ENCODE measurements at regions not wholly inside any gene's neighbourhood (a gene's known extent, or its start where the extent isn't known, plus 50 kb on each side); places are given as distances from the start of the nearest gene placed in this dataset.

DNA sequence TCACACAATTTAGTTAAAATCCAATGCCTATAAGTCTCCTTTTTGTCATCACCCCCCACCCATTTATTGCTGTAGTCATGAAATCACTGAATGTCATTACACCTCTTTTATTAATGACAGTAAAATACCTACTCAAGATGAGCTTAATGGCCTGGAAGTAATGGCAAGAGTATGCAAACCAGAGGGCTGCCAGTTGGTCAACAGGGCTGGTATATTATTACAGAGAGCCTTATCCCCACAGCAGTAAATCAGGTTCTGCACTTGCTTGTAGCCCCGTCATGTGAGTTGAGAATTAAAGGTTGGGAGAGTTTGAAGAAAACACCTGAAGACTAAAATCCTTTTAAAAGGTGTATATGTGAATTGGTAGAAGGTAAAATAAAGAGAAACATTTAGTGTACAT, 372.4 kb downstream of the MAT2B start:
- no peak overlapping the region for H2BK12ac ChIP-seq (ENCODE audit: low read length in 2 of 2)
- WGBS: 83% methylated on average over 1 of the region's 1 CpG
- H4K91ac ChIP-seq (ENCODE audit: low read length): no peak overlapping the region
- no peaks in the 10 kb centered on the region for H3K9me3 ChIP-seq (ENCODE audit: control insufficient read depth, low read length)
- no peak overlapping the region for H3K4me3 ChIP-seq (ENCODE audit: insufficient read depth in 1 of 2, low read depth in 1 of 2, low read length in 2 of 2)
- no peak overlapping the region for H2AK5ac ChIP-seq (ENCODE audit: low read length, severe bottlenecking)
- no peaks in the 10 kb centered on the region for H3K79me1 ChIP-seq (replicated peaks; ENCODE audit: low read length, poor library complexity, severe bottlenecking)
- no peak overlapping the region for H3K18ac ChIP-seq (ENCODE audit: low read depth in 1 of 2, low read length in 2 of 2)
- no peak overlapping the region for H2BK15ac ChIP-seq (ENCODE audit: low read depth, poor library complexity, severe bottlenecking)
- no peak overlapping the region for H3K9ac ChIP-seq (ENCODE audit: low read length)
- H3K27me3 ChIP-seq (ENCODE audit: control insufficient read depth in 1 of 2, insufficient read depth in 1 of 2, low read length in 2 of 2): no peaks in the 10 kb centered on the region
- H3K27ac ChIP-seq (ENCODE audit: low read length, poor library complexity, severe bottlenecking): no peak overlapping the region
- no peak overlapping the region for H3K14ac ChIP-seq (ENCODE audit: low read length in 2 of 2)
- no peaks in the 10 kb centered on the region for H3K36me3 ChIP-seq (ENCODE audit: control insufficient read depth in 1 of 2, insufficient read depth in 2 of 2, low read depth in 1 of 2, low read length in 2 of 2)
- no peak overlapping the region for H2BK120ac ChIP-seq (ENCODE audit: low read depth, low read length)
- H3K23ac ChIP-seq (ENCODE audit: low read length in 2 of 2): no peak overlapping the region
- H4K8ac ChIP-seq (ENCODE audit: low read length): no peak overlapping the region
- DNase-seq: no peak
- no peak overlapping the region for H2BK5ac ChIP-seq (ENCODE audit: low read depth, low read length, poor library complexity, severe bottlenecking)
- no peak overlapping the region for H3K4me2 ChIP-seq (ENCODE audit: low read length, poor library complexity, severe bottlenecking)
- no peaks in the 10 kb centered on the region for H3K4me1 ChIP-seq (ENCODE audit: control insufficient read depth, insufficient read depth, low read depth, low read length)
- H3K4ac ChIP-seq (ENCODE audit: low read depth in 1 of 2, low read length in 2 of 2): no peak overlapping the region
- H2AFZ ChIP-seq (ENCODE audit: low read depth, low read length): no peak overlapping the region

DNA sequence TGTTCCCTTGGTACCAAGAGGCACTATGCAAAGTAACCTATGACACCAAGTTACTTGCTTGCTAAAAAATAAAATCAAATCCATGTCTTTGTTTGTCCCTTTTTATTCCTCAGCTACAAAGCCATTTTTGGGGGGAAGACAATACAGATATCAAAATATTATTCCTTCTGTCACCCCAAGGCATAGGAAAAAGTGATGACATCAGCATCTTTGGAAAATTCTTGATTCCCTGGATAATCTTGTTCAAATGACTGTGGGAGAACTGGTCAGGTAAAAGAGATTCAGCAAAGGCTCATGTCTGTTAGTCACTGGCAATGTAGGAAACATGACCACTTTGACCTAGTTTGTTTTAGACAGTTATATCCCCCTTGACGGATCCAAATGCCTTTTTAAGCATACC, 373.1 kb downstream of the MAT2B start:
- Histone ChIP-seq H3K27ac (ENCODE audit: low read length, poor library complexity, severe bottlenecking) (no peak overlapping the region), H3K4me2 (ENCODE audit: low read length, poor library complexity, severe bottlenecking) (no peak overlapping the region), H2BK12ac (ENCODE audit: low read length in 2 of 2) (no peak overlapping the region), H3K9me3 (ENCODE audit: control insufficient read depth, low read length) (no peaks in the 10 kb centered on the region), H2BK15ac (ENCODE audit: low read depth, poor library complexity, severe bottlenecking) (no peak overlapping the region), H3K36me3 (ENCODE audit: control insufficient read depth in 1 of 2, insufficient read depth in 2 of 2, low read depth in 1 of 2, low read length in 2 of 2) (no peaks in the 10 kb centered on the region), H3K27me3 (ENCODE audit: control insufficient read depth in 1 of 2, insufficient read depth in 1 of 2, low read length in 2 of 2) (no peaks in the 10 kb centered on the region), H2BK5ac (ENCODE audit: low read depth, low read length, poor library complexity, severe bottlenecking) (no peak overlapping the region), H3K4me3 (ENCODE audit: insufficient read depth in 1 of 2, low read depth in 1 of 2, low read length in 2 of 2) (no peak overlapping the region), H3K18ac (ENCODE audit: low read depth in 1 of 2, low read length in 2 of 2) (no peak overlapping the region), H3K14ac (ENCODE audit: low read length in 2 of 2) (no peak overlapping the region), H3K23ac (ENCODE audit: low read length in 2 of 2) (no peak overlapping the region), H4K8ac (ENCODE audit: low read length) (no peak overlapping the region), H3K4me1 (ENCODE audit: control insufficient read depth, insufficient read depth, low read depth, low read length) (no peaks in the 10 kb centered on the region), H2AFZ (ENCODE audit: low read depth, low read length) (no peak overlapping the region), H3K4ac (ENCODE audit: low read depth in 1 of 2, low read length in 2 of 2) (no peak overlapping the region), H3K79me1 (replicated peaks; ENCODE audit: low read length, poor library complexity, severe bottlenecking) (no peaks in the 10 kb centered on the region), H2AK5ac (ENCODE audit: low read length, severe bottlenecking) (no peak overlapping the region), H4K91ac (ENCODE audit: low read length) (no peak overlapping the region), H2BK120ac (ENCODE audit: low read depth, low read length) (no peak overlapping the region), H3K9ac (ENCODE audit: low read length) (no peak overlapping the region)
- no peak for DNase-seq
- no CpG with 5 or more reads among the region's 1 CpG for WGBS

DNA sequence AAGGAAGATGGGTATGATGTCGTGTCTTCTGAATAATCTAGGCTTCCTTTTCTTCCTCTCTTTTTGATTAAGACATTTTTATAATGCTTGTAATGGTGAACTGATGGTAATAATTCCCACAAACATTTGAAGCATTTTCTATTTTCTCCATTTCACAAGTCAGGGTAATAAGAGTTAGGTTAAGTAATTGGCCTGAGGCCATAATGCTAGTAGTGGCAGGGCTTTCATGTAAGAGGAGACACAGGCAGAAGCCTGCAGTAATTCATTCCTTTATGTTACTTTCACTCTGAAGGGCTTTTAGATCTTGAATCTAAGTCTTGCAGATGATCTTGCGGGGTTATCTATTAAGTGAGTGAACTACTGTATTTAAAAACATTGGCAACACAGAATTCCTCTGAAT, 374.9 kb downstream of the MAT2B start:
- Histone ChIP-seq H3K27ac (ENCODE audit: low read length, poor library complexity, severe bottlenecking) (no peak overlapping the region), H2BK5ac (ENCODE audit: low read depth, low read length, poor library complexity, severe bottlenecking) (no peak overlapping the region)

DNA sequence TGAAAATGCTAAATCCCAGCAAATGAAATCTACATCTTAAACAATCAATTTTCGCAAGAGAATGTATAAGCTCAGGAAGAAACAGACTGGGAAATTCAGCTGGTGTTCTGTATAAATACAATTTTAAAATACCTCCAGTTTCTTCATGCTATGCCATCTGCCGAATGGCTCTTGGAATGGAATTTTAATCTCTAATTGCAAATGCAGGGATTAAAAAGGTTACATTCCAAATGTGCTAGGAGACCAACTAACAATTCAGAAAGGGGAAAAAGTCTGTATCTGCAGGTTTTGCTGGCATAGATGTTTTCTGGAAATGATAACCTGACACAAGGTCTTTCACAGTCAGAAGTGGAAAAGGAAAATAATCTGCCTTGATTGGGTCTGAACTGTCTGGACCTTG, 379.7 kb downstream of the MAT2B start:
- no peak overlapping the region for H4K91ac ChIP-seq (ENCODE audit: low read length)
- no peak overlapping the region for H3K4me3 ChIP-seq (ENCODE audit: insufficient read depth in 1 of 2, low read depth in 1 of 2, low read length in 2 of 2)
- H4K8ac ChIP-seq (ENCODE audit: low read length): no peak overlapping the region
- H3K14ac ChIP-seq (ENCODE audit: low read length in 2 of 2): no peak overlapping the region
- DNase-seq: no peak
- no peak overlapping the region for H2AFZ ChIP-seq (ENCODE audit: low read depth, low read length)
- H3K36me3 ChIP-seq (ENCODE audit: control insufficient read depth in 1 of 2, insufficient read depth in 2 of 2, low read depth in 1 of 2, low read length in 2 of 2): no peaks in the 10 kb centered on the region
- no peak overlapping the region for H3K27ac ChIP-seq (ENCODE audit: low read length, poor library complexity, severe bottlenecking)
- no peak overlapping the region for H2BK15ac ChIP-seq (ENCODE audit: low read depth, poor library complexity, severe bottlenecking)
- WGBS: 100% methylated on average over 1 of the region's 2 CpGs
- H3K18ac ChIP-seq (ENCODE audit: low read depth in 1 of 2, low read length in 2 of 2): no peak overlapping the region
- H3K27me3 ChIP-seq (ENCODE audit: control insufficient read depth in 1 of 2, insufficient read depth in 1 of 2, low read length in 2 of 2): no peaks in the 10 kb centered on the region
- no peak overlapping the region for H2BK12ac ChIP-seq (ENCODE audit: low read length in 2 of 2)
- H2BK120ac ChIP-seq (ENCODE audit: low read depth, low read length): no peak overlapping the region
- H2BK5ac ChIP-seq (ENCODE audit: low read depth, low read length, poor library complexity, severe bottlenecking): no peak overlapping the region
- no peaks in the 10 kb centered on the region for H3K4me1 ChIP-seq (ENCODE audit: control insufficient read depth, insufficient read depth, low read depth, low read length)
- no peaks in the 10 kb centered on the region for H3K79me1 ChIP-seq (replicated peaks; ENCODE audit: low read length, poor library complexity, severe bottlenecking)
- H3K9me3 ChIP-seq (ENCODE audit: control insufficient read depth, low read length): no peaks in the 10 kb centered on the region
- H3K4ac ChIP-seq (ENCODE audit: low read depth in 1 of 2, low read length in 2 of 2): no peak overlapping the region
- no peak overlapping the region for H3K4me2 ChIP-seq (ENCODE audit: low read length, poor library complexity, severe bottlenecking)
- no peak overlapping the region for H2AK5ac ChIP-seq (ENCODE audit: low read length, severe bottlenecking)
- H3K23ac ChIP-seq (ENCODE audit: low read length in 2 of 2): no peak overlapping the region
- no peak overlapping the region for H3K9ac ChIP-seq (ENCODE audit: low read length)

More for the DNA sequence above, 374.9 kb downstream of the MAT2B start:
- H2BK120ac ChIP-seq (ENCODE audit: low read depth, low read length): no peak overlapping the region
- H3K9me3 ChIP-seq (ENCODE audit: control insufficient read depth, low read length): no peaks in the 10 kb centered on the region
- H3K36me3 ChIP-seq (ENCODE audit: control insufficient read depth in 1 of 2, insufficient read depth in 2 of 2, low read depth in 1 of 2, low read length in 2 of 2): no peaks in the 10 kb centered on the region
- no peak overlapping the region for H3K14ac ChIP-seq (ENCODE audit: low read length in 2 of 2)
- H3K79me1 ChIP-seq (replicated peaks; ENCODE audit: low read length, poor library complexity, severe bottlenecking): no peaks in the 10 kb centered on the region
- H4K8ac ChIP-seq (ENCODE audit: low read length): no peak overlapping the region
- H3K18ac ChIP-seq (ENCODE audit: low read depth in 1 of 2, low read length in 2 of 2): no peak overlapping the region
- no peak overlapping the region for H2BK15ac ChIP-seq (ENCODE audit: low read depth, poor library complexity, severe bottlenecking)
- no peak overlapping the region for H4K91ac ChIP-seq (ENCODE audit: low read length)
- no peak overlapping the region for H3K4me3 ChIP-seq (ENCODE audit: insufficient read depth in 1 of 2, low read depth in 1 of 2, low read length in 2 of 2)
- no peak overlapping the region for H3K4me2 ChIP-seq (ENCODE audit: low read length, poor library complexity, severe bottlenecking)
- DNase-seq: peak; percentile 27
- H3K4me1 ChIP-seq (ENCODE audit: control insufficient read depth, insufficient read depth, low read depth, low read length): no peaks in the 10 kb centered on the region
- WGBS: no CpG with 5 or more reads among the region's 2 CpGs
- no peaks in the 10 kb centered on the region for H3K27me3 ChIP-seq (ENCODE audit: control insufficient read depth in 1 of 2, insufficient read depth in 1 of 2, low read length in 2 of 2)
- no peak overlapping the region for H3K9ac ChIP-seq (ENCODE audit: low read length)
- H2BK12ac ChIP-seq (ENCODE audit: low read length in 2 of 2): no peak overlapping the region
- no peak overlapping the region for H2AK5ac ChIP-seq (ENCODE audit: low read length, severe bottlenecking)
- H3K4ac ChIP-seq (ENCODE audit: low read depth in 1 of 2, low read length in 2 of 2): no peak overlapping the region
- H2AFZ ChIP-seq (ENCODE audit: low read depth, low read length): no peak overlapping the region
- H3K23ac ChIP-seq (ENCODE audit: low read length in 2 of 2): no peak overlapping the region
